OCI-LY7 (cell line): ENCODE measurements at regions not wholly inside any gene's neighbourhood (a gene's known extent, or its start where the extent isn't known, plus 50 kb on each side); places are given as distances from the start of the nearest gene placed in this dataset.

Experiments used
- EZH2phosphoT487 ChIP-seq: fragments of 200-600 bp; sonication (generic); IDR thresholded peaks from 2 replicates; pipeline ENCODE4 v1.6.1; 2018; ENCODE audit warnings: low read depth, borderline replicate concordance, mild to moderate bottlenecking, mixed run types, antibody characterized with exemption, low read length, moderate library complexity, mixed read lengths
- TF ChIP-seq, protein P1 (sequence below): fragments of 200-600 bp; sonication (generic); conservative IDR thresholded peaks from 2 replicates; pipeline ENCODE4 v1.5.1; 2014; ENCODE audit warnings: mild to moderate bottlenecking, antibody characterized with exemption, low read length, moderate library complexity, mixed read lengths

DNA sequence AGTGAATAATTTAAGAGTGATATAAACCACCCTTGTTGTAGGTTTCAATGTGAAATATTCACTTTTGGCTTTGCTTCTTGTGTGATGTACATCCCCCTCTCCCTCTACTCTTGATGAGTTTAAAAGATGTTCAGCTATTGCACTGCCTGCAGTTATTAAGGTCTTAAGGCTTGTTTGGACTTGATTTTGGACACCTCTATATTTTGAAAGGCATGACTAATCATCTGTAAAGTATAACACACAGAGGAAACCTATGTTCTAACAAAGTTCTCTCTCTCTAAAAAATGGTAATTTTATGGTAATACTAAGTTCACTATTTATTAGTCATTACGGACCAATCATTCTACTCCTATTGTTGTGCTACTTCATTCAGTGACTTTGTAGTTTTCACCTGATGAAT lies 1719.9 kb downstream of the GRIK2 start:
- TF ChIP-seq, protein P1, sequence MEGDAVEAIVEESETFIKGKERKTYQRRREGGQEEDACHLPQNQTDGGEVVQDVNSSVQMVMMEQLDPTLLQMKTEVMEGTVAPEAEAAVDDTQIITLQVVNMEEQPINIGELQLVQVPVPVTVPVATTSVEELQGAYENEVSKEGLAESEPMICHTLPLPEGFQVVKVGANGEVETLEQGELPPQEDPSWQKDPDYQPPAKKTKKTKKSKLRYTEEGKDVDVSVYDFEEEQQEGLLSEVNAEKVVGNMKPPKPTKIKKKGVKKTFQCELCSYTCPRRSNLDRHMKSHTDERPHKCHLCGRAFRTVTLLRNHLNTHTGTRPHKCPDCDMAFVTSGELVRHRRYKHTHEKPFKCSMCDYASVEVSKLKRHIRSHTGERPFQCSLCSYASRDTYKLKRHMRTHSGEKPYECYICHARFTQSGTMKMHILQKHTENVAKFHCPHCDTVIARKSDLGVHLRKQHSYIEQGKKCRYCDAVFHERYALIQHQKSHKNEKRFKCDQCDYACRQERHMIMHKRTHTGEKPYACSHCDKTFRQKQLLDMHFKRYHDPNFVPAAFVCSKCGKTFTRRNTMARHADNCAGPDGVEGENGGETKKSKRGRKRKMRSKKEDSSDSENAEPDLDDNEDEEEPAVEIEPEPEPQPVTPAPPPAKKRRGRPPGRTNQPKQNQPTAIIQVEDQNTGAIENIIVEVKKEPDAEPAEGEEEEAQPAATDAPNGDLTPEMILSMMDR = no peak
- no peak for TF ChIP-seq EZH2phosphoT487
